ENCODE measurements at regions not wholly inside any gene's neighbourhood (a gene's known extent, or its start where the extent isn't known, plus 50 kb on each side); places are given as distances from the start of the nearest gene placed in this dataset.

DNA sequence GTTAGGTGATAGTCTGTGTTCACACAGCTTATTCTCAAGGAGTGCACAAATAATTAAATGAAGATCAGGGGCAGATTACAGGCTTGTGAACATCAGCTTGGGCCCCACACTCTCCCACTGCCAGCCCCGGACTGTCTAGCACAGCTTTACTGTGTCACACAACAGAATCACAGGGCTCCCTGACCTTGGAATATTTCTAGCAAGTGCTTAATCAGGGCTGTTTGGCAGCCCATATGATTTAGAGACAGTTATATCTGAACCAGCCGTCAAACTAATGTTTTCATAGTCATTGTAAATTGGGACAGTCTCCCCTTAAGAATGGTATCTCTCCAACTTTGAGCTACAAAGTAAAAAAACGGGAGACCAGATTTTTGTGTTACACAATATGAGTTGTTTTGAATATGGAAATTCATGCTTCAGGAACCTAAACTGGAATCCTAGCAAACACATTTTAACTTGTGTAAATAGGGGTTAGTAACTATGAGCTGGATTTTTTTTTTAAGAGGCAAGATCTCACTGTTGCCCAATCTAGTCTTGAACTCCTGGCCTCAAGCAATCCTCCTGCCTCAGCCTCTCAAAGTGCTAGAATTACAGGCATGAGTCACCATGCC lies 517.6 kb downstream of the BNC2 start:
- in situ Hi-C loops (cut with HindIII; ENCODE audit: low sequenced_read_pairs), result no loop called here
- no peak overlapping the region for H3K4me3 ChIP-seq (ENCODE audit: low read depth, low read length)
- no peak for DNase-seq (ENCODE audit: low read depth, low spot score)
- TF ChIP-seq, protein P1, sequence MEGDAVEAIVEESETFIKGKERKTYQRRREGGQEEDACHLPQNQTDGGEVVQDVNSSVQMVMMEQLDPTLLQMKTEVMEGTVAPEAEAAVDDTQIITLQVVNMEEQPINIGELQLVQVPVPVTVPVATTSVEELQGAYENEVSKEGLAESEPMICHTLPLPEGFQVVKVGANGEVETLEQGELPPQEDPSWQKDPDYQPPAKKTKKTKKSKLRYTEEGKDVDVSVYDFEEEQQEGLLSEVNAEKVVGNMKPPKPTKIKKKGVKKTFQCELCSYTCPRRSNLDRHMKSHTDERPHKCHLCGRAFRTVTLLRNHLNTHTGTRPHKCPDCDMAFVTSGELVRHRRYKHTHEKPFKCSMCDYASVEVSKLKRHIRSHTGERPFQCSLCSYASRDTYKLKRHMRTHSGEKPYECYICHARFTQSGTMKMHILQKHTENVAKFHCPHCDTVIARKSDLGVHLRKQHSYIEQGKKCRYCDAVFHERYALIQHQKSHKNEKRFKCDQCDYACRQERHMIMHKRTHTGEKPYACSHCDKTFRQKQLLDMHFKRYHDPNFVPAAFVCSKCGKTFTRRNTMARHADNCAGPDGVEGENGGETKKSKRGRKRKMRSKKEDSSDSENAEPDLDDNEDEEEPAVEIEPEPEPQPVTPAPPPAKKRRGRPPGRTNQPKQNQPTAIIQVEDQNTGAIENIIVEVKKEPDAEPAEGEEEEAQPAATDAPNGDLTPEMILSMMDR (IDR thresholded peaks at IDR 0.05; ENCODE audit: low read depth, low read length), result no peak

DNA sequence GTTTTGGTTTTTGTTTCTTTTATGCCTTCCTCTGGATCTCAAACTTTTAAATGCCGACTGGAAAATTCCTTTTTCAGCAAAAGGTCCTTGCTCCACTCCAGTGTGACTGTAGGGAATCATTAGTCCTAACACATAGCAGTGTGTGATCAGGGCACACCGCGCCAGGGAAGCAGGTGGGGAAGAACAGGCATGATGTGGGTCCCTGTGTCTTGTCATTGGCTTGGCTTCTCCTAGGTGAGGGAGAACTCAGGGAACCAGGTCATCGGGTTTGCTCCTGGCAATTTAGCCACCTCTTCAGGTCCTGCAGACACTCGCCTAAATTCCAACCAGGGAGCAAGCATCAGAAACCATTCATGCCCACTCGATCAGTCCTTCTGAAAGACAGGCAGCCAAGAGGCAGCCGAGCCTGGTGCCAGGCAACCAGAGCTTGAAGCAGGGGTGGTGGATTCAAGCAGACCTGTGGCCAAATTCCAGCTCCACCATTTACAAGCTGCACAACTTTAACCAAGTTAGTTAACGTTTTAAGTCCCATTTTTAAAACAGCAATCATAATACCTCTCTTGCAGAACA lies 514.2 kb downstream of the BNC2 start:
- in situ Hi-C loops (cut with HindIII; ENCODE audit: low sequenced_read_pairs), result no loop called here
- DNase-seq (ENCODE audit: low read depth, low spot score), result no peak
- TF ChIP-seq, protein P1 (IDR thresholded peaks at IDR 0.05; ENCODE audit: low read depth, low read length), result no peak
- H3K4me3 ChIP-seq (ENCODE audit: low read depth, low read length), result no peak overlapping the region

DNA sequence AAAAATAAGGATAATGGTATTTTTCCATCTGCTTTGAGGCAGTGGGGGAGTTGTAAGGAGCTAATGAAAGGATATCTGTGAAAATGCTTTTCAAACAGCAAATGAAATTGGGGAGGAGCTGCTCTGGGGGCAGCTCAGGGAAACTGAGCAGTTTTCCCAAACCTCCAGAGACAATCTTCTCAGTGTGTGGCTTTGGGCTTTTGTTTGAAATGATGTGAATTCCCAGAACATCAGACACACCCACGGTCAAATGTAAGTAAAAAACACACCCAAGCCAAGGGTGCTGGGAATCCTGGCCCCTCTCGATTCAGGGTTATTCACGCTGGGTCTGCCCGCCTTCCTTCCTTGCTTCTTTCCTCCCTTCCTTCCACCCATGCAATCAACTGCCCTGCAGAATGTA lies 512.6 kb downstream of the BNC2 start:
- H3K4me3 ChIP-seq (ENCODE audit: low read depth, low read length), result no peak overlapping the region
- TF ChIP-seq, protein P1 (IDR thresholded peaks at IDR 0.05; ENCODE audit: low read depth, low read length), result no peak
- in situ Hi-C loops (cut with HindIII; ENCODE audit: low sequenced_read_pairs), result no loop called here
- no peak for DNase-seq (ENCODE audit: low read depth, low spot score)

DNA sequence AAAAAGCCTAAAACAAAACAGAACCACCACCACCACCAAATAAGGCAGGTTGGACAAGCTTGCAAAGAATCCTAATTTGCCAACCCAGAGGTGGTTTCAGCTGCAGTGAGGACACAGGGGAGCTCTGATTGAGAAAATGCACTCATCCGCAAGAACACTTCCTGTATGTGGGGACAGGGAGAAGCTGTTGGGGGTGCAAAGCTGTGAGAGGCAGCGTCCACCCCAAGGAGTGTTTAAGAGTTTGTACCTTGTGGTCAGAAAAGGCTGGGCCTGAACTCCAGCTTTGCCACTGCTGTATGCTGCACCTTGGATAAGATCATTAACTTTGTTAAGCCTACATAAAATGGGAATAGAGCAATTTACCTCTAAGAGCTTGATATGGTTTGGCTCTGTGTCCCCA lies 511.7 kb downstream of the BNC2 start:
- TF ChIP-seq, protein P1 (IDR thresholded peaks at IDR 0.05; ENCODE audit: low read depth, low read length), result no peak
- H3K4me3 ChIP-seq (ENCODE audit: low read depth, low read length), result no peak overlapping the region
- in situ Hi-C loops (cut with HindIII; ENCODE audit: low sequenced_read_pairs), result no loop called here

More for the DNA sequence above, 511.7 kb downstream of the BNC2 start:
- no peak for DNase-seq (ENCODE audit: low read depth, low spot score)

Data from astrocyte of the spinal cord (primary cell).